RWPE1 (cell line): ENCODE measurements at regions not wholly inside any gene's neighbourhood (a gene's known extent, or its start where the extent isn't known, plus 50 kb on each side); places are given as distances from the start of the nearest gene placed in this dataset.
A peak's percentile ranks its signal among the peaks of the same experiment; 100 is the strongest.

Experiments used
- CTCF ChIA-PET: fragments of 350-600 bp; sonication (Branson Sonifier 250); formaldehyde crosslinking; extraction: SDS; loops from one replicate; lab custom pipeline; 2021; lab: Yijun Ruan, JAX
- POLR2A ChIA-PET: fragments of 400-600 bp; formaldehyde crosslinking; extraction: SDS; loops from one replicate; lab custom pipeline; 2020; ENCODE audit warnings: antibody characterized with exemption; ENCODE audit not compliant: low non-redundant PET; lab: Yijun Ruan, JAX
- DNase-seq: peaks from one replicate; pipeline ENCODE4 v3.0.0; 2012; ENCODE audit warnings: low spot score
- H3K27ac ChIP-seq: fragments of 450-650 bp; 2 replicates; pipeline ENCODE4 v1.5.1; 2017
- CTCF ChIP-seq: fragments of 450-650 bp; conservative IDR thresholded peaks from 2 replicates; pipeline ENCODE4 v1.5.1; 2017; ENCODE audit warnings: low read depth, mild to moderate bottlenecking

DNA sequence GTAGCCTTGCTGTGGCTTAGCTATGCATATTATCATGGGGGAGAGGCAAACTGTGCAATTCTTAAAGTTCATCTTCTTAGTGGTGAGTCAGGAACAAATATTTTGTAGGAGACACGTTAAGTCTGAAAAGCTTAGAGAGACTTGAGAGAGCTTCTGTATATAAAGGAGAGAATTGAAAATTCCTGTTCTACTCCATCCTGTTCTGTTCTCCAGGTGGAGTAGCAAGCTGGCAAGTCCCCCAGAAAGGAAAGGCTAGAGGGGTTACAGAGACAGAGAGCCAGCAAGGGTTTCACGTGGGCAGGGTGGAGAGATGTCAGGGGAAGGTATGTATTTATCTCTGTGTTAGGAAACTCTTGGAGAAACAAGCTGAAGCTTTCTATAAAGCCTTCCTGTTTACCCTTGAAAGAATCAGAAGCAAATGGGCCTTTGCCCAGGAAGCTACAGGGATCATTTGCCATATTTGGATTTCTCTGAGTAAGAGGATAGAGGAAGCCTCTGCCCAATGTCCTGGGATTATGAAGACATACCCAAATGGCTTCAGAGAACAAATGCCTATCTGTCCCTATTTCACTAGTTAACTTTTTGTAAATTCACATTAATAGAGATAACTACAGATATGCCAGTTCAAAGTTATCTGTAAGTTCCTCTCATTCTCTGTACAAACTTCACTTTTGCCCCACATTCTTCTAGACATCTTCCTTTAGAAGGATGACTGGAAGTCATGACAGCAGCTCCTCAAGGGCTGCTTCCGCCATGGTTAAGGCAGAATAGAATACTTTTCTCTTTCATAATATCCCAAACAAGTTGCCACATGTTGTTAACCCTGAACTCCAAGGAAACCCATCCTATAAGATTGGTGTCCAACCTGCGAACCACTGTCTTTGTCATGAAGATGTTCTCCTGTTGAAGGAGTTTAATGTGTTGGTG is 126.7 kb upstream of the NEDD9 start:
- no peak overlapping the region for H3K27ac ChIP-seq
- DNase-seq = no peak
- POLR2A ChIA-PET = no interaction called here
- TF ChIP-seq CTCF = no peak
- CTCF ChIA-PET = interaction anchor here (0.5 kb wide), 1 partner anchor 120 kb away, joined by 5 read pairs; no protein-coding TSS in a partner anchor

DNA sequence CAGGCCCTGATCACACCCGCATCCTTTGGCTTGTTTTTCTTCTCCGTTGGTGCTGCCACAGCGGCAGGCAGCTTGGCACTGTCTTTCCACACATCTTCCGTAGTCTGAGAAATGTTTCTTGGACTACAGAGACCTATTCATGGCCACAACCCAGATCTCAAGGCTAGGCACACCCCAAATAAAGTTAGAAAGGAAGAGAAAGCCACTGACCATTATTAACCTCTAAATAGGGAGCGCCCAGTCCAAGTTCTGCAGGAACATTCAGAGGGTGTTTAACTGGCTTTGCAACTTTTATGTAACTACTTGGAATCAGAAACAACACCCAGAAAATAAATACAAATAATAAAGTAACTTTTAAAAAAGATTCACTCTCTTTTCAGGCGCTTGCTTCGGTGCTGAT is 124.8 kb upstream of the NEDD9 start:
- POLR2A ChIA-PET = no interaction called here
- no peak for TF ChIP-seq CTCF
- CTCF ChIA-PET = no interaction called here

GRCh38 chr6:11356404-11357155 is 124.1 kb upstream of the NEDD9 start:
- no peak overlapping the region for H3K27ac ChIP-seq
- POLR2A ChIA-PET = no interaction called here
- peak; percentile 30 for DNase-seq
- TF ChIP-seq CTCF = no peak
- CTCF ChIA-PET = no interaction called here

More for the DNA sequence above, 124.8 kb upstream of the NEDD9 start:
- no peak for DNase-seq
- no peak overlapping the region for H3K27ac ChIP-seq

DNA sequence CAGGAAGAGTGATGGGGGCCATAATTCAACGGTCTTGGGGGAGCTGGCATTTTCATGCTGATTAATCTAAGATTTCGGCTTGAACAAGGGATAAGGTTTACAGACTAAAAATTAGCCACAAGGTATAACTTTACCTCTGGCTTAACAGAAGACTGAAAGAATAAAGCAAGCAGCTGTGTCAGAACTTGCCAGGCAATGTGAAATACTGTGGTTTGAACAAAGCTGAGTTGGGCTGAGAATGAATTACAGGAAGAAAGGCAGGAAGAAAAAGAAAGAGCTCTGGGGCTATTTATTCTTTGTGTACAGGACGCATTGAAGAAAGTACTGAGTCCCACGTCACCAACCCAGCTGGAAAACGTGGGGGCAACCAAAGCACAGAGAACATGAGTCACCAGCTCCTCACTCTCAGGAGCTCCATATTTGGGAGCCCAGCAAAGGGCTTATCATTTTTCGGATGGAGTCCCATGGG is 121.5 kb upstream of the NEDD9 start:
- ChIA-PET CTCF (no interaction called here), POLR2A (no interaction called here)
- TF ChIP-seq CTCF = no peak
- DNase-seq = no peak
- H3K27ac ChIP-seq = no peak overlapping the region

- TF ChIP-seq CTCF = no peak
- CTCF ChIA-PET = interaction anchor here (0.7 kb wide), 1 partner anchor 27 kb away, joined by 3 read pairs; no protein-coding TSS in a partner anchor
- no peak for DNase-seq
- no peak overlapping the region for H3K27ac ChIP-seq
- POLR2A ChIA-PET = no interaction called here
Observed at GRCh38 chr6:11350294-11350693, 117.8 kb upstream of the NEDD9 start.

- ChIA-PET CTCF (interaction anchor here (0.7 kb wide), 1 partner anchor 27 kb away, joined by 3 read pairs; no protein-coding TSS in a partner anchor), POLR2A (no interaction called here)
- no peak for DNase-seq
- no peak for TF ChIP-seq CTCF
- H3K27ac ChIP-seq = no peak overlapping the region
Observed at GRCh38 chr6:11349880-11350279, 117.4 kb upstream of the NEDD9 start.
